ENCODE measurements at regions not wholly inside any gene's neighbourhood (a gene's known extent, or its start where the extent isn't known, plus 50 kb on each side); places are given as distances from the start of the nearest gene placed in this dataset.

- Histone ChIP-seq H3K27ac (no peak overlapping the region), H3K9me3 (no peaks in the 10 kb centered on the region), H3K36me3 (no peaks in the 10 kb centered on the region), H3K4me3 (no peak overlapping the region), H3K27me3 (no peaks in the 10 kb centered on the region), H3K4me1 (no peaks in the 10 kb centered on the region)
- no peak for DNase-seq (ENCODE audit: extremely low spot score in 2 of 2)
- intact Hi-C loops (cut with DNase I): no loop called here
- TF ChIP-seq CTCF (IDR thresholded peaks at IDR 0.05) (no peak), POLR2AphosphoS5 (IDR thresholded peaks at IDR 0.05; ENCODE audit: insufficient read depth in 1 of 2, low read depth in 1 of 2) (no peak), POLR2A (IDR thresholded peaks at IDR 0.05) (no peak)
These were observed 89.6 kb upstream of the MIER3 start for GRCh38 chr5:57041570-57041969.

- Histone ChIP-seq H3K4me3 (no peak overlapping the region), H3K36me3 (no peaks in the 10 kb centered on the region), H3K4me1 (no peaks in the 10 kb centered on the region), H3K27me3 (no peaks in the 10 kb centered on the region), H3K9me3 (no peaks in the 10 kb centered on the region), H3K27ac (no peak overlapping the region)
- intact Hi-C loops (cut with DNase I): no loop called here
- DNase-seq (ENCODE audit: extremely low spot score in 2 of 2): no peak
- TF ChIP-seq POLR2A (IDR thresholded peaks at IDR 0.05): no peak
- no peak for TF ChIP-seq POLR2AphosphoS5 (IDR thresholded peaks at IDR 0.05; ENCODE audit: insufficient read depth in 1 of 2, low read depth in 1 of 2)
- TF ChIP-seq CTCF (IDR thresholded peaks at IDR 0.05): no peak
These were observed 90.6 kb upstream of the MIER3 start for GRCh38 chr5:57042524-57042931.

GRCh38 chr5:57054135-57054534 is 102.2 kb upstream of the MIER3 start:
- DNase-seq (ENCODE audit: extremely low spot score in 2 of 2): no peak
- H3K4me3 ChIP-seq: no peak overlapping the region
- no peaks in the 10 kb centered on the region for H3K36me3 ChIP-seq
- no peaks in the 10 kb centered on the region for H3K9me3 ChIP-seq
- H3K27me3 ChIP-seq: no peaks in the 10 kb centered on the region
- no peaks in the 10 kb centered on the region for H3K4me1 ChIP-seq
- TF ChIP-seq CTCF (IDR thresholded peaks at IDR 0.05) (no peak), POLR2AphosphoS5 (IDR thresholded peaks at IDR 0.05; ENCODE audit: insufficient read depth in 1 of 2, low read depth in 1 of 2) (no peak), POLR2A (IDR thresholded peaks at IDR 0.05) (no peak)
- no peak overlapping the region for H3K27ac ChIP-seq
- intact Hi-C loops (cut with DNase I): no loop called here

- no peak for DNase-seq (ENCODE audit: extremely low spot score in 2 of 2)
- H3K9me3 ChIP-seq: no peaks in the 10 kb centered on the region
- H3K27me3 ChIP-seq: no peaks in the 10 kb centered on the region
- no peaks in the 10 kb centered on the region for H3K36me3 ChIP-seq
- H3K4me1 ChIP-seq: no peaks in the 10 kb centered on the region
- no peak overlapping the region for H3K27ac ChIP-seq
- H3K4me3 ChIP-seq: no peak overlapping the region
- TF ChIP-seq POLR2AphosphoS5 (IDR thresholded peaks at IDR 0.05; ENCODE audit: insufficient read depth in 1 of 2, low read depth in 1 of 2): no peak
- no peak for TF ChIP-seq POLR2A (IDR thresholded peaks at IDR 0.05)
- no peak for TF ChIP-seq CTCF (IDR thresholded peaks at IDR 0.05)
- intact Hi-C loops (cut with DNase I): no loop called here
These were observed 102.7 kb upstream of the MIER3 start for GRCh38 chr5:57054671-57055070.

- Histone ChIP-seq H3K4me1 (no peaks in the 10 kb centered on the region), H3K36me3 (no peaks in the 10 kb centered on the region), H3K4me3 (no peak overlapping the region), H3K27ac (no peak overlapping the region), H3K9me3 (no peaks in the 10 kb centered on the region), H3K27me3 (no peaks in the 10 kb centered on the region)
- no peak for DNase-seq (ENCODE audit: extremely low spot score in 2 of 2)
- intact Hi-C loops (cut with DNase I): no loop called here
- TF ChIP-seq POLR2A (IDR thresholded peaks at IDR 0.05) (no peak), POLR2AphosphoS5 (IDR thresholded peaks at IDR 0.05; ENCODE audit: insufficient read depth in 1 of 2, low read depth in 1 of 2) (no peak)
These were observed 103.8 kb upstream of the MIER3 start for GRCh38 chr5:57055731-57056130.

- TF ChIP-seq POLR2AphosphoS5 (IDR thresholded peaks at IDR 0.05; ENCODE audit: insufficient read depth in 1 of 2, low read depth in 1 of 2): no peak
- TF ChIP-seq POLR2A (IDR thresholded peaks at IDR 0.05): no peak
- TF ChIP-seq CTCF (IDR thresholded peaks at IDR 0.05): no peak
- intact Hi-C loops (cut with DNase I): no loop called here
- Histone ChIP-seq H3K9me3 (no peaks in the 10 kb centered on the region), H3K27ac (no peak overlapping the region), H3K4me3 (no peak overlapping the region), H3K36me3 (no peaks in the 10 kb centered on the region), H3K4me1 (no peaks in the 10 kb centered on the region), H3K27me3 (no peaks in the 10 kb centered on the region)
- no peak for DNase-seq (ENCODE audit: extremely low spot score in 2 of 2)
These were observed 110.1 kb upstream of the GPBP1 start for GRCh38 chr5:57063773-57064172.
